ENCODE measurements at regions not wholly inside any gene's neighbourhood (a gene's known extent, or its start where the extent isn't known, plus 50 kb on each side); places are given as distances from the start of the nearest gene placed in this dataset.

GRCh38 chr17:77687417-77687816 lies 271.1 kb upstream of the TNRC6C start:
- Histone ChIP-seq H3K9me2 (ENCODE audit: insufficient read depth) (no peaks in the 10 kb centered on the region), H3K9me3 (ENCODE audit: insufficient read depth, low read depth) (no peaks in the 10 kb centered on the region), H4K20me1 (ENCODE audit: insufficient read depth) (no peaks in the 10 kb centered on the region), H3K4me2 (no peak overlapping the region), H3K4me3 (no peak overlapping the region), H3K4me1 (replicated peaks; ENCODE audit: insufficient read depth) (no peaks in the 10 kb centered on the region), H3F3A (ENCODE audit: insufficient read depth, low read depth) (no peaks in the 10 kb centered on the region), H3K79me2 (ENCODE audit: low read depth) (no peaks in the 10 kb centered on the region), H3K27me3 (ENCODE audit: insufficient read depth, low read depth) (peaks cover 57% of the 10 kb centered on the region), H3K27ac (no peak overlapping the region), H2AFZ (no peak overlapping the region), H3K36me3 (ENCODE audit: low read depth) (no peaks in the 10 kb centered on the region)
- ChIA-PET POLR2A (ENCODE audit: unreplicated experiment) (no interaction called here), CTCF (no interaction called here)
- no TSS peak for BruUV-seq (replicated peaks)
- intact Hi-C loops (cut with micrococcal nuclease; ENCODE audit: unreplicated experiment): no loop called here
- no peak for DNase-seq
- TF ChIP-seq EZH2 (IDR thresholded peaks at IDR 0.05; ENCODE audit: low read depth) (no peak), CTCF (conservative IDR thresholded peaks at IDR 0.05) (no peak)

- Histone ChIP-seq H2AFZ (no peak overlapping the region), H4K20me1 (ENCODE audit: insufficient read depth) (no peaks in the 10 kb centered on the region), H3K27me3 (ENCODE audit: insufficient read depth, low read depth) (peaks cover 60% of the 10 kb centered on the region), H3F3A (ENCODE audit: insufficient read depth, low read depth) (no peaks in the 10 kb centered on the region), H3K4me3 (no peak overlapping the region), H3K27ac (no peak overlapping the region), H3K36me3 (ENCODE audit: low read depth) (no peaks in the 10 kb centered on the region), H3K4me1 (replicated peaks; ENCODE audit: insufficient read depth) (no peaks in the 10 kb centered on the region), H3K4me2 (no peak overlapping the region), H3K79me2 (ENCODE audit: low read depth) (no peaks in the 10 kb centered on the region), H3K9me3 (ENCODE audit: insufficient read depth, low read depth) (no peaks in the 10 kb centered on the region), H3K9me2 (ENCODE audit: insufficient read depth) (no peaks in the 10 kb centered on the region)
- intact Hi-C loops (cut with micrococcal nuclease; ENCODE audit: unreplicated experiment): no loop called here
- TF ChIP-seq EZH2 (IDR thresholded peaks at IDR 0.05; ENCODE audit: low read depth) (no peak), CTCF (conservative IDR thresholded peaks at IDR 0.05) (no peak)
- no peak for DNase-seq
- CTCF ChIA-PET: no interaction called here
- BruUV-seq (replicated peaks): no TSS peak
- POLR2A ChIA-PET (ENCODE audit: unreplicated experiment): no interaction called here
Observed at GRCh38 chr17:77687921-77688320, 270.6 kb upstream of the TNRC6C start.

GRCh38 chr17:77688369-77688768 lies 270.1 kb upstream of the TNRC6C start:
- BruUV-seq (replicated peaks): no TSS peak
- H3K4me2 ChIP-seq: no peak overlapping the region
- H3F3A ChIP-seq (ENCODE audit: insufficient read depth, low read depth): no peaks in the 10 kb centered on the region
- no peaks in the 10 kb centered on the region for H3K9me2 ChIP-seq (ENCODE audit: insufficient read depth)
- DNase-seq: no peak
- peaks cover 62% of the 10 kb centered on the region for H3K27me3 ChIP-seq (ENCODE audit: insufficient read depth, low read depth)
- no peak overlapping the region for H3K27ac ChIP-seq
- no peaks in the 10 kb centered on the region for H3K4me1 ChIP-seq (replicated peaks; ENCODE audit: insufficient read depth)
- intact Hi-C loops (cut with micrococcal nuclease; ENCODE audit: unreplicated experiment): no loop called here
- POLR2A ChIA-PET (ENCODE audit: unreplicated experiment): no interaction called here
- H3K4me3 ChIP-seq: no peak overlapping the region
- TF ChIP-seq CTCF (conservative IDR thresholded peaks at IDR 0.05) (no peak), EZH2 (IDR thresholded peaks at IDR 0.05; ENCODE audit: low read depth) (no peak)
- H3K79me2 ChIP-seq (ENCODE audit: low read depth): no peaks in the 10 kb centered on the region
- no peaks in the 10 kb centered on the region for H4K20me1 ChIP-seq (ENCODE audit: insufficient read depth)
- H3K9me3 ChIP-seq (ENCODE audit: insufficient read depth, low read depth): no peaks in the 10 kb centered on the region
- no peak overlapping the region for H2AFZ ChIP-seq
- CTCF ChIA-PET: no interaction called here
- H3K36me3 ChIP-seq (ENCODE audit: low read depth): no peaks in the 10 kb centered on the region
